HEK293 (cell line): ENCODE measurements at regions not wholly inside any gene's neighbourhood (a gene's known extent, or its start where the extent isn't known, plus 50 kb on each side); places are given as distances from the start of the nearest gene placed in this dataset.

ENCODE experiments used
- BCL11A ChIP-seq: fragments of 450-650 bp; formaldehyde crosslinking; IDR thresholded peaks from 2 replicates; pipeline ENCODE4 v1.5.1; 2016; ENCODE audit warnings: low read depth, missing biosample characterization, missing genetic modification characterization
- GLI2 ChIP-seq: fragments of 450-650 bp; formaldehyde crosslinking; IDR thresholded peaks from 2 replicates; pipeline ENCODE4; 2017; ENCODE audit warnings: missing biosample characterization, missing genetic modification characterization, low read depth, borderline replicate concordance
- ZNF416 ChIP-seq: fragments of 450-650 bp; formaldehyde crosslinking; IDR thresholded peaks from 2 replicates; pipeline ENCODE4 v1.5.1; 2016; ENCODE audit warnings: missing biosample characterization, missing genetic modification characterization
- TF ChIP-seq, protein P1 (sequence below): fragments of 450-650 bp; formaldehyde crosslinking; IDR thresholded peaks from 2 replicates; pipeline ENCODE4 v1.5.1; 2016; ENCODE audit warnings: missing biosample characterization, missing genetic modification characterization

GRCh38 chr17:74055508-74056160 is 147.8 kb upstream of the RPL38 start:
- TF ChIP-seq BCL11A (tag by site-specific recombination) (no peak), ZNF416 (tag by site-specific recombination) (no peak), GLI2 (tag by site-specific recombination) (no peak)
- TF ChIP-seq, protein P1, sequence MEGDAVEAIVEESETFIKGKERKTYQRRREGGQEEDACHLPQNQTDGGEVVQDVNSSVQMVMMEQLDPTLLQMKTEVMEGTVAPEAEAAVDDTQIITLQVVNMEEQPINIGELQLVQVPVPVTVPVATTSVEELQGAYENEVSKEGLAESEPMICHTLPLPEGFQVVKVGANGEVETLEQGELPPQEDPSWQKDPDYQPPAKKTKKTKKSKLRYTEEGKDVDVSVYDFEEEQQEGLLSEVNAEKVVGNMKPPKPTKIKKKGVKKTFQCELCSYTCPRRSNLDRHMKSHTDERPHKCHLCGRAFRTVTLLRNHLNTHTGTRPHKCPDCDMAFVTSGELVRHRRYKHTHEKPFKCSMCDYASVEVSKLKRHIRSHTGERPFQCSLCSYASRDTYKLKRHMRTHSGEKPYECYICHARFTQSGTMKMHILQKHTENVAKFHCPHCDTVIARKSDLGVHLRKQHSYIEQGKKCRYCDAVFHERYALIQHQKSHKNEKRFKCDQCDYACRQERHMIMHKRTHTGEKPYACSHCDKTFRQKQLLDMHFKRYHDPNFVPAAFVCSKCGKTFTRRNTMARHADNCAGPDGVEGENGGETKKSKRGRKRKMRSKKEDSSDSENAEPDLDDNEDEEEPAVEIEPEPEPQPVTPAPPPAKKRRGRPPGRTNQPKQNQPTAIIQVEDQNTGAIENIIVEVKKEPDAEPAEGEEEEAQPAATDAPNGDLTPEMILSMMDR (tag by site-specific recombination), result no peak
